ENCODE measurements at regions not wholly inside any gene's neighbourhood (a gene's known extent, or its start where the extent isn't known, plus 50 kb on each side); places are given as distances from the start of the nearest gene placed in this dataset.

GRCh38 chr3:76212679-76213078 lies 427.3 kb upstream of the ZNF717 start:
- no peak for TF ChIP-seq CTCF (IDR thresholded peaks at IDR 0.05)
- no peak for TF ChIP-seq EZH2 (IDR thresholded peaks at IDR 0.05)
